DMS153 (cell line): ENCODE measurements at regions not wholly inside any gene's neighbourhood (a gene's known extent, or its start where the extent isn't known, plus 50 kb on each side); places are given as distances from the start of the nearest gene placed in this dataset.

Experiments used
- DNase-seq: peaks from one replicate; lab custom pipeline; 2025; lab: John Stamatoyannopoulos, UW

GRCh38 chr18:72692086-72692485 lies 147.9 kb upstream of the CBLN2 start:
- DNase-seq, result peak; percentile 65

- DNase-seq, result no peak
These were observed 143.6 kb upstream of the CBLN2 start for GRCh38 chr18:72687736-72688135.

- DNase-seq, result no peak
These were observed 131.3 kb upstream of the CBLN2 start for GRCh38 chr18:72675394-72675793.

- no peak for DNase-seq
These were observed 130.6 kb upstream of the CBLN2 start for GRCh38 chr18:72674710-72675109.

- no peak for DNase-seq
These were observed 129.1 kb upstream of the CBLN2 start for GRCh38 chr18:72673242-72673641.

- DNase-seq, result no peak
These were observed 128.4 kb upstream of the CBLN2 start for GRCh38 chr18:72672364-72673184.

GRCh38 chr18:72667932-72668331 lies 123.8 kb upstream of the CBLN2 start:
- no peak for DNase-seq

- DNase-seq, result no peak
These were observed 109.0 kb upstream of the CBLN2 start for GRCh38 chr18:72652990-72653593.

GRCh38 chr18:72651033-72651432 lies 106.9 kb upstream of the CBLN2 start:
- DNase-seq, result no peak

- DNase-seq, result no peak
These were observed 104.4 kb upstream of the CBLN2 start for GRCh38 chr18:72648481-72648960.

GRCh38 chr18:72648079-72648478 lies 103.9 kb upstream of the CBLN2 start:
- no peak for DNase-seq

GRCh38 chr18:72640557-72640956 lies 96.4 kb upstream of the CBLN2 start:
- no peak for DNase-seq

- DNase-seq, result no peak
These were observed 94.2 kb upstream of the CBLN2 start for GRCh38 chr18:72638376-72638775.

GRCh38 chr18:72637721-72638120 lies 93.6 kb upstream of the CBLN2 start:
- DNase-seq, result no peak

- DNase-seq, result no peak
These were observed 93.2 kb upstream of the CBLN2 start for GRCh38 chr18:72637299-72637698.

- DNase-seq, result no peak
These were observed 92.5 kb upstream of the CBLN2 start for GRCh38 chr18:72636611-72637010.

- DNase-seq, result no peak
These were observed 90.4 kb upstream of the CBLN2 start for GRCh38 chr18:72634500-72634899.

GRCh38 chr18:72630991-72631390 lies 86.8 kb upstream of the CBLN2 start:
- no peak for DNase-seq

GRCh38 chr18:72623444-72623843 lies 79.3 kb upstream of the CBLN2 start:
- DNase-seq, result no peak

GRCh38 chr18:72613534-72613930 lies 69.4 kb upstream of the CBLN2 start:
- DNase-seq, result no peak

GRCh38 chr18:72612894-72613533 lies 68.9 kb upstream of the CBLN2 start:
- DNase-seq, result no peak

- no peak for DNase-seq
These were observed 61.2 kb upstream of the CBLN2 start for GRCh38 chr18:72605376-72605775.

- no peak for DNase-seq
These were observed 57.8 kb upstream of the CBLN2 start for GRCh38 chr18:72601944-72602343.
